ENCODE measurements at regions not wholly inside any gene's neighbourhood (a gene's known extent, or its start where the extent isn't known, plus 50 kb on each side); places are given as distances from the start of the nearest gene placed in this dataset.

- H3K9me3 Mint-ChIP-seq (ENCODE audit: insufficient read depth), result peaks cover 3% of the 10 kb centered on the region
- no peaks in the 10 kb centered on the region for H3K79me2 ChIP-seq (ENCODE audit: control insufficient read depth, insufficient read depth, low read length)
- intact Hi-C loops (cut with micrococcal nuclease), result no loop called here
- H3K27ac ChIP-seq (ENCODE audit: low read length in 2 of 2), result no peak overlapping the region
- H3K36me3 ChIP-seq (replicated peaks in 1 of 2; ENCODE audit: control extremely low read depth in 1 of 2, control insufficient read depth in 1 of 2, extremely low read depth in 1 of 2, insufficient read depth in 2 of 2, low read length in 1 of 2), result no peaks in the 10 kb centered on the region
- peaks cover 10 to 11% of the 10 kb centered on the region in 2 donors for H3K4me1 ChIP-seq (ENCODE audit: control insufficient read depth in 2 of 2, insufficient read depth in 2 of 2, low read length in 2 of 2)
- no peak overlapping the region for H2AFZ ChIP-seq (ENCODE audit: insufficient read depth, low read depth, low read length, poor library complexity, severe bottlenecking)
- no peak overlapping the region for H3K27ac Mint-ChIP-seq
- H3K9ac ChIP-seq (ENCODE audit: low read length), result no peak overlapping the region
- ChIA-PET POLR2A (interaction anchor here (0.8 kb wide), 1 partner anchor 712 kb away, joined by 7 read pairs; no protein-coding TSS in a partner anchor), CTCF (no interaction called here)
- no peak overlapping the region for H3K4me3 ChIP-seq (ENCODE audit: control extremely low read depth in 1 of 5, extremely low read depth in 1 of 5, insufficient read depth in 1 of 5, low read depth in 2 of 5, low read length in 4 of 5)
- no peak overlapping the region for H3K4me2 ChIP-seq (replicated peaks; ENCODE audit: low read depth, low read length, poor library complexity, severe bottlenecking)
- no peaks in the 10 kb centered on the region for H4K20me1 ChIP-seq (ENCODE audit: control insufficient read depth, insufficient read depth, low read length, poor library complexity, severe bottlenecking)
- ATAC-seq (ENCODE audit: low read depth), result no peak
- H3K9me3 ChIP-seq (ENCODE audit: control extremely low read depth in 1 of 3, control insufficient read depth in 2 of 3, insufficient read depth in 1 of 3, low read length in 2 of 3), result peaks cover 2 to 13% (median 3%) of the 10 kb centered on the region in 3 donors
- TF ChIP-seq EZH2 (IDR thresholded peaks at IDR 0.05; ENCODE audit: borderline replicate concordance, insufficient read depth, low read depth, low read length, poor library complexity, severe bottlenecking), result no peak
- TF ChIP-seq CTCF (IDR thresholded peaks at IDR 0.05), result no peak
- DNase-seq, result no peak
- no peak overlapping the region for H3K4me3 Mint-ChIP-seq
- peaks cover 10% of the 10 kb centered on the region for H3K4me1 Mint-ChIP-seq
- peaks cover 27% of the 10 kb centered on the region for H3K27me3 Mint-ChIP-seq
- peaks cover 0 to 22% (median 5%) of the 10 kb centered on the region in 4 experiments for H3K27me3 ChIP-seq (replicated peaks in 1 of 4; ENCODE audit: control extremely low read depth in 1 of 4, control insufficient read depth in 3 of 4, insufficient read depth in 4 of 4, low read length in 3 of 4)
These were observed 241.5 kb downstream of the AUH start for GRCh38 chr9:91120200-91120599.

- Mint-ChIP-seq H3K4me1 (peaks cover 9% of the 10 kb centered on the region), H3K4me3 (no peak overlapping the region)
- CTCF ChIA-PET, result no interaction called here
These were observed 239.0 kb downstream of the AUH start for GRCh38 chr9:91122755-91123154.

More at GRCh38 chr9:91122755-91123154, 239.0 kb downstream of the AUH start:
- Histone ChIP-seq H3K27me3 (replicated peaks in 1 of 4; ENCODE audit: control extremely low read depth in 1 of 4, control insufficient read depth in 3 of 4, insufficient read depth in 4 of 4, low read length in 3 of 4) (peaks cover 0 to 10% (median 2%) of the 10 kb centered on the region in 4 experiments), H4K20me1 (ENCODE audit: control insufficient read depth, insufficient read depth, low read length, poor library complexity, severe bottlenecking) (no peaks in the 10 kb centered on the region), H3K9ac (ENCODE audit: low read length) (no peak overlapping the region), H3K27ac (ENCODE audit: low read length in 2 of 2) (no peak overlapping the region), H2AFZ (ENCODE audit: insufficient read depth, low read depth, low read length, poor library complexity, severe bottlenecking) (no peak overlapping the region), H3K36me3 (replicated peaks in 1 of 2; ENCODE audit: control extremely low read depth in 1 of 2, control insufficient read depth in 1 of 2, extremely low read depth in 1 of 2, insufficient read depth in 2 of 2, low read length in 1 of 2) (no peaks in the 10 kb centered on the region), H3K9me3 (ENCODE audit: control extremely low read depth in 1 of 3, control insufficient read depth in 2 of 3, insufficient read depth in 1 of 3, low read length in 2 of 3) (peaks cover 2 to 3% (median 3%) of the 10 kb centered on the region in 3 donors), H3K79me2 (ENCODE audit: control insufficient read depth, insufficient read depth, low read length) (no peaks in the 10 kb centered on the region), H3K4me1 (ENCODE audit: control insufficient read depth in 2 of 2, insufficient read depth in 2 of 2, low read length in 2 of 2) (peaks cover 8 to 9% of the 10 kb centered on the region in 2 donors), H3K4me2 (replicated peaks; ENCODE audit: low read depth, low read length, poor library complexity, severe bottlenecking) (no peak overlapping the region), H3K4me3 (ENCODE audit: control extremely low read depth in 1 of 5, extremely low read depth in 1 of 5, insufficient read depth in 1 of 5, low read depth in 2 of 5, low read length in 4 of 5) (no peak overlapping the region)
- ATAC-seq (ENCODE audit: low read depth) (no peak), DNase-seq (no peak)
- intact Hi-C loops (cut with micrococcal nuclease), result no loop called here
- Mint-ChIP-seq H3K27me3 (peaks cover 17% of the 10 kb centered on the region), H3K27ac (no peak overlapping the region), H3K9me3 (ENCODE audit: insufficient read depth) (peaks cover 3% of the 10 kb centered on the region)
- no CpG with 5 or more reads among the region's 1 CpG for WGBS (ENCODE audit: insufficient coverage)
- POLR2A ChIA-PET, result no interaction called here
- TF ChIP-seq EZH2 (IDR thresholded peaks at IDR 0.05; ENCODE audit: borderline replicate concordance, insufficient read depth, low read depth, low read length, poor library complexity, severe bottlenecking) (no peak), CTCF (IDR thresholded peaks at IDR 0.05) (no peak)
